ENCODE measurements at regions not wholly inside any gene's neighbourhood (a gene's known extent, or its start where the extent isn't known, plus 50 kb on each side); places are given as distances from the start of the nearest gene placed in this dataset.

GRCh38 chr10:111425459-111425858, 348.6 kb downstream of the ADRA2A start:
- peaks cover 0 to 3% (median 0%) of the 10 kb centered on the region in 7 donors for H3K9me3 Mint-ChIP-seq
- no peaks in the 10 kb centered on the region for H3K36me3 Mint-ChIP-seq

GRCh38 chr10:111429288-111430028, 352.6 kb downstream of the ADRA2A start:
- DNase-seq (no peak), ATAC-seq (ENCODE audit: low read depth in 2 of 2) (no peak)
- Mint-ChIP-seq H3K27ac (no peak overlapping the region), H3K36me3 (no peaks in the 10 kb centered on the region), H3K4me3 (no peak overlapping the region), H3K27me3 (peaks cover 0 to 4% (median 0%) of the 10 kb centered on the region in 3 donors), H3K9me3 (peaks cover 0 to 3% (median 0%) of the 10 kb centered on the region in 7 donors), H3K4me1 (no peaks in the 10 kb centered on the region)

More at GRCh38 chr10:111425459-111425858, 348.6 kb downstream of the ADRA2A start:
- ATAC-seq (ENCODE audit: low read depth in 2 of 2) (no peak), DNase-seq (no peak)
- Mint-ChIP-seq H3K4me3 (no peak overlapping the region), H3K27me3 (peaks cover 9 to 14% (median 9%) of the 10 kb centered on the region in 3 donors), H3K27ac (no peak overlapping the region), H3K4me1 (no peaks in the 10 kb centered on the region)

- Mint-ChIP-seq H3K9me3 (peaks cover 0 to 3% (median 0%) of the 10 kb centered on the region in 7 donors), H3K36me3 (no peaks in the 10 kb centered on the region), H3K4me1 (no peaks in the 10 kb centered on the region), H3K27ac (no peak overlapping the region), H3K4me3 (no peak overlapping the region), H3K27me3 (peaks cover 0 to 4% (median 0%) of the 10 kb centered on the region in 3 donors)
- DNase-seq (no peak), ATAC-seq (ENCODE audit: low read depth in 2 of 2) (no peak)
Observed at GRCh38 chr10:111430070-111430469, 353.2 kb downstream of the ADRA2A start.

GRCh38 chr10:111432588-111432987, 355.8 kb downstream of the ADRA2A start:
- Mint-ChIP-seq H3K9me3 (peaks cover 0 to 2% (median 0%) of the 10 kb centered on the region in 7 donors), H3K36me3 (no peaks in the 10 kb centered on the region), H3K4me1 (no peaks in the 10 kb centered on the region), H3K4me3 (no peak overlapping the region), H3K27me3 (peaks cover 0 to 4% (median 0%) of the 10 kb centered on the region in 3 donors), H3K27ac (no peak overlapping the region)
- no peak for ATAC-seq (ENCODE audit: low read depth in 2 of 2)
- no peak for DNase-seq

GRCh38 chr10:111435871-111436270, 359.0 kb downstream of the ADRA2A start:
- Mint-ChIP-seq H3K9me3 (peaks cover 0 to 5% (median 0%) of the 10 kb centered on the region in 7 donors), H3K36me3 (no peaks in the 10 kb centered on the region), H3K4me1 (no peaks in the 10 kb centered on the region), H3K27me3 (peaks cover 0 to 4% (median 0%) of the 10 kb centered on the region in 3 donors), H3K4me3 (no peak overlapping the region), H3K27ac (no peak overlapping the region)
- DNase-seq (no peak), ATAC-seq (ENCODE audit: low read depth in 2 of 2) (no peak)

GRCh38 chr10:111439034-111439842, 362.4 kb downstream of the ADRA2A start:
- H3K9me3 Mint-ChIP-seq = peaks cover 0 to 9% (median 5%) of the 10 kb centered on the region in 7 donors
- H3K27me3 Mint-ChIP-seq = peaks cover 0 to 10% (median 3%) of the 10 kb centered on the region in 3 donors
- H3K27ac Mint-ChIP-seq = no peak overlapping the region
- H3K36me3 Mint-ChIP-seq = no peaks in the 10 kb centered on the region
- ATAC-seq (ENCODE audit: low read depth in 2 of 2) (no peak), DNase-seq (no peak)
- no peak overlapping the region for H3K4me3 Mint-ChIP-seq
- no peaks in the 10 kb centered on the region for H3K4me1 Mint-ChIP-seq

- Mint-ChIP-seq H3K27me3 (peaks cover 0 to 10% (median 0%) of the 10 kb centered on the region in 3 donors), H3K36me3 (no peaks in the 10 kb centered on the region), H3K9me3 (peaks cover 0 to 9% (median 5%) of the 10 kb centered on the region in 7 donors), H3K4me1 (no peaks in the 10 kb centered on the region), H3K4me3 (no peak overlapping the region), H3K27ac (no peak overlapping the region)
- DNase-seq (no peak), ATAC-seq (ENCODE audit: low read depth in 2 of 2) (no peak)
Observed at GRCh38 chr10:111440501-111440900, 363.7 kb downstream of the ADRA2A start.

- no peak overlapping the region for H3K4me3 Mint-ChIP-seq
- DNase-seq (no peak), ATAC-seq (ENCODE audit: low read depth in 2 of 2) (no peak)
- H3K4me1 Mint-ChIP-seq = no peaks in the 10 kb centered on the region
- peaks cover 0 to 7% of the 10 kb centered on the region in 2 donors for H3K36me3 Mint-ChIP-seq
- peaks cover 0 to 22% (median 11%) of the 10 kb centered on the region in 7 donors for H3K9me3 Mint-ChIP-seq
- peaks cover 0 to 19% (median 5%) of the 10 kb centered on the region in 3 donors for H3K27me3 Mint-ChIP-seq
- H3K27ac Mint-ChIP-seq = peak overlapping the region in 1 of 6 donors; percentile 4
Observed at GRCh38 chr10:111445667-111446066, 368.8 kb downstream of the ADRA2A start.

- ATAC-seq (ENCODE audit: low read depth in 2 of 2) (no peak), DNase-seq (no peak)
- H3K4me3 Mint-ChIP-seq = no peak overlapping the region
- H3K36me3 Mint-ChIP-seq = peaks cover 0 to 7% of the 10 kb centered on the region in 2 donors
- H3K27me3 Mint-ChIP-seq = peaks cover 0 to 19% (median 5%) of the 10 kb centered on the region in 3 donors
- no peaks in the 10 kb centered on the region for H3K4me1 Mint-ChIP-seq
- H3K27ac Mint-ChIP-seq = no peak overlapping the region
- H3K9me3 Mint-ChIP-seq = peaks cover 0 to 22% (median 11%) of the 10 kb centered on the region in 7 donors
Observed at GRCh38 chr10:111446966-111447365, 370.1 kb downstream of the ADRA2A start.

- H3K9me3 Mint-ChIP-seq = peaks cover 0 to 25% (median 13%) of the 10 kb centered on the region in 7 donors
- DNase-seq (no peak), ATAC-seq (ENCODE audit: low read depth in 2 of 2) (no peak)
- H3K4me3 Mint-ChIP-seq = no peak overlapping the region
- no peak overlapping the region for H3K27ac Mint-ChIP-seq
- H3K4me1 Mint-ChIP-seq = no peaks in the 10 kb centered on the region
- peaks cover 4 to 13% (median 9%) of the 10 kb centered on the region in 3 donors for H3K27me3 Mint-ChIP-seq
- peaks cover 0 to 3% of the 10 kb centered on the region in 2 donors for H3K36me3 Mint-ChIP-seq
Observed at GRCh38 chr10:111452153-111452552, 375.3 kb downstream of the ADRA2A start.

GRCh38 chr10:111455776-111456426, 379.1 kb downstream of the ADRA2A start:
- ATAC-seq (ENCODE audit: low read depth in 2 of 2) = no peak
- peaks cover 0 to 14% (median 6%) of the 10 kb centered on the region in 7 donors for H3K9me3 Mint-ChIP-seq
- H3K4me3 Mint-ChIP-seq = no peak overlapping the region
- peaks cover 16 to 21% (median 20%) of the 10 kb centered on the region in 3 donors for H3K27me3 Mint-ChIP-seq
- no peaks in the 10 kb centered on the region for H3K36me3 Mint-ChIP-seq
- no peak overlapping the region for H3K27ac Mint-ChIP-seq
- no peak for DNase-seq
- H3K4me1 Mint-ChIP-seq = no peaks in the 10 kb centered on the region

- ATAC-seq (ENCODE audit: low read depth in 2 of 2) (no peak), DNase-seq (no peak)
- no peak overlapping the region for H3K4me3 Mint-ChIP-seq
- H3K27me3 Mint-ChIP-seq = peaks cover 16 to 21% (median 20%) of the 10 kb centered on the region in 3 donors
- H3K36me3 Mint-ChIP-seq = no peaks in the 10 kb centered on the region
- no peak overlapping the region for H3K27ac Mint-ChIP-seq
- H3K4me1 Mint-ChIP-seq = no peaks in the 10 kb centered on the region
- peaks cover 9 to 33% (median 21%) of the 10 kb centered on the region in 7 donors for H3K9me3 Mint-ChIP-seq
Observed at GRCh38 chr10:111458256-111458655, 381.4 kb downstream of the ADRA2A start.

GRCh38 chr10:111459967-111460366, 383.1 kb downstream of the ADRA2A start:
- H3K27me3 Mint-ChIP-seq = peaks cover 16 to 20% (median 19%) of the 10 kb centered on the region in 3 donors
- H3K4me3 Mint-ChIP-seq = no peak overlapping the region
- peaks cover 9 to 35% (median 22%) of the 10 kb centered on the region in 7 donors for H3K9me3 Mint-ChIP-seq
- DNase-seq = no peak
- no peak overlapping the region for H3K27ac Mint-ChIP-seq
- ATAC-seq (ENCODE audit: low read depth in 2 of 2) = no peak
- no peaks in the 10 kb centered on the region for H3K4me1 Mint-ChIP-seq
- no peaks in the 10 kb centered on the region for H3K36me3 Mint-ChIP-seq
